WI38 (cell line): ENCODE measurements at regions not wholly inside any gene's neighbourhood (a gene's known extent, or its start where the extent isn't known, plus 50 kb on each side); places are given as distances from the start of the nearest gene placed in this dataset.

Source experiments
- H3K4me3 ChIP-seq: 2 replicates; pipeline ENCODE4 v1.5.1; 2011; ENCODE audit warnings: low read depth, mild to moderate bottlenecking, control low read depth, low read length
- TF ChIP-seq, protein P1 (sequence below): IDR thresholded peaks from 2 replicates; pipeline ENCODE4 v1.5.1; 2012; ENCODE audit warnings: low read depth, mild to moderate bottlenecking, control low read depth, low read length

GRCh38 chr3:187843654-187844053, 98.4 kb upstream of the BCL6 start:
- TF ChIP-seq, protein P1, sequence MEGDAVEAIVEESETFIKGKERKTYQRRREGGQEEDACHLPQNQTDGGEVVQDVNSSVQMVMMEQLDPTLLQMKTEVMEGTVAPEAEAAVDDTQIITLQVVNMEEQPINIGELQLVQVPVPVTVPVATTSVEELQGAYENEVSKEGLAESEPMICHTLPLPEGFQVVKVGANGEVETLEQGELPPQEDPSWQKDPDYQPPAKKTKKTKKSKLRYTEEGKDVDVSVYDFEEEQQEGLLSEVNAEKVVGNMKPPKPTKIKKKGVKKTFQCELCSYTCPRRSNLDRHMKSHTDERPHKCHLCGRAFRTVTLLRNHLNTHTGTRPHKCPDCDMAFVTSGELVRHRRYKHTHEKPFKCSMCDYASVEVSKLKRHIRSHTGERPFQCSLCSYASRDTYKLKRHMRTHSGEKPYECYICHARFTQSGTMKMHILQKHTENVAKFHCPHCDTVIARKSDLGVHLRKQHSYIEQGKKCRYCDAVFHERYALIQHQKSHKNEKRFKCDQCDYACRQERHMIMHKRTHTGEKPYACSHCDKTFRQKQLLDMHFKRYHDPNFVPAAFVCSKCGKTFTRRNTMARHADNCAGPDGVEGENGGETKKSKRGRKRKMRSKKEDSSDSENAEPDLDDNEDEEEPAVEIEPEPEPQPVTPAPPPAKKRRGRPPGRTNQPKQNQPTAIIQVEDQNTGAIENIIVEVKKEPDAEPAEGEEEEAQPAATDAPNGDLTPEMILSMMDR: no peak

DNA sequence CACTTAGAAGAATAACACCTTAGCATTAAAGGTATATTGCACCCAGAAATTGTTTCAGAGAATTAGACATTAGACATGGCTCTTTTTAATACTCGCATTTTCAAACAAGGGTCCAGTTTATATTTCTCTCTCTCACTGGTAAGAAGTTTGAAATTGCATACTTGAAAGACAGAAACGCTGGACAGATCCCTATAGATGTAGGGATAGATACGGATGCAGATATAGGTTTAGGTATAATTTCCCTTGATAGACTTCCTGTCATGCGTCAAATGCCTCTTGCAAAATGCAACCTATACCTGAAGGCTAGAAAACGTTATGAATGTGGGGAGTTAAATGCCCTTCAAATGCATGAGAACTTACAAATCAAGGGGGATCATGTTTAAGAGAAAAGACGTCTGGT, 99.4 kb upstream of the BCL6 start:
- TF ChIP-seq, protein P1: no peak
- no peak overlapping the region for H3K4me3 ChIP-seq

More at GRCh38 chr3:187843654-187844053, 98.4 kb upstream of the BCL6 start:
- no peak overlapping the region for H3K4me3 ChIP-seq

GRCh38 chr3:187845826-187846225, 100.6 kb upstream of the BCL6 start:
- TF ChIP-seq, protein P1: no peak
- H3K4me3 ChIP-seq: no peak overlapping the region

GRCh38 chr3:187848401-187848800, 103.1 kb upstream of the BCL6 start:
- H3K4me3 ChIP-seq: no peak overlapping the region
- TF ChIP-seq, protein P1: no peak

- H3K4me3 ChIP-seq: no peak overlapping the region
- TF ChIP-seq, protein P1: no peak
Measured at GRCh38 chr3:187849016-187849654, 103.9 kb upstream of the BCL6 start.

- TF ChIP-seq, protein P1: no peak
- no peak overlapping the region for H3K4me3 ChIP-seq
Measured at GRCh38 chr3:187850258-187850921, 105.1 kb upstream of the BCL6 start.
